ENCODE measurements at regions not wholly inside any gene's neighbourhood (a gene's known extent, or its start where the extent isn't known, plus 50 kb on each side); places are given as distances from the start of the nearest gene placed in this dataset.
"Not testable (repeated sequence)": the region's sequence is repeated elsewhere in the genome, so short reads cannot be mapped to it uniquely, and the experiment has no call there.

- peak; percentile 3 to 5 for DNase-seq (ENCODE audit: low read depth in 2 of 2)
- H3K4me3 ChIP-seq (replicated peaks in 1 of 2; ENCODE audit: low read depth in 2 of 2, low read length in 2 of 2): no peak overlapping the region
- TF ChIP-seq, protein P1, sequence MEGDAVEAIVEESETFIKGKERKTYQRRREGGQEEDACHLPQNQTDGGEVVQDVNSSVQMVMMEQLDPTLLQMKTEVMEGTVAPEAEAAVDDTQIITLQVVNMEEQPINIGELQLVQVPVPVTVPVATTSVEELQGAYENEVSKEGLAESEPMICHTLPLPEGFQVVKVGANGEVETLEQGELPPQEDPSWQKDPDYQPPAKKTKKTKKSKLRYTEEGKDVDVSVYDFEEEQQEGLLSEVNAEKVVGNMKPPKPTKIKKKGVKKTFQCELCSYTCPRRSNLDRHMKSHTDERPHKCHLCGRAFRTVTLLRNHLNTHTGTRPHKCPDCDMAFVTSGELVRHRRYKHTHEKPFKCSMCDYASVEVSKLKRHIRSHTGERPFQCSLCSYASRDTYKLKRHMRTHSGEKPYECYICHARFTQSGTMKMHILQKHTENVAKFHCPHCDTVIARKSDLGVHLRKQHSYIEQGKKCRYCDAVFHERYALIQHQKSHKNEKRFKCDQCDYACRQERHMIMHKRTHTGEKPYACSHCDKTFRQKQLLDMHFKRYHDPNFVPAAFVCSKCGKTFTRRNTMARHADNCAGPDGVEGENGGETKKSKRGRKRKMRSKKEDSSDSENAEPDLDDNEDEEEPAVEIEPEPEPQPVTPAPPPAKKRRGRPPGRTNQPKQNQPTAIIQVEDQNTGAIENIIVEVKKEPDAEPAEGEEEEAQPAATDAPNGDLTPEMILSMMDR (IDR thresholded peaks at IDR 0.05; ENCODE audit: low read depth, low read length): no peak
These were observed 293.3 kb downstream of the ZIC1 start for GRCh38 chr3:147702509-147702908.

DNA sequence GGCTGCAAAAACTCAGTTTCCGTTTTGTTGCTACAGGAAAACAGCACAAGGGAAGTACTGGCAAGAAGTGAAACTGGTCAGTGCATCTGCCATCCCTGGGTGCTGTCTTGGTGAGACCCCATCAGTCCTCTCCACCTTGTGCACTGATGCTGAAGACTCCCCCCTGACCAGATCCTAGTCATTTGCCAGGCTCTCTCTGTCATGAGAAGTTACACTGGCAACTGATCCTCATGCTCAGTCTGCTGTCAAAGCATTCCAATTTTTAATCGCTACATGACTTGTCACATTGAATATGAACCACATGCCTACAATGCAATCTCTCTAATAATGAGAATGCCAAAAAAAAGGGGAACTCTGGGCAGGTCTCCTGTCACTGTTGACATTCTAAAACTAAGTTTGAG lies 296.5 kb downstream of the ZIC1 start:
- TF ChIP-seq, protein P1 (IDR thresholded peaks at IDR 0.05; ENCODE audit: low read depth, low read length): no peak
- H3K4me3 ChIP-seq (replicated peaks in 1 of 2; ENCODE audit: low read depth in 2 of 2, low read length in 2 of 2): no peak overlapping the region
- DNase-seq (ENCODE audit: low read depth in 2 of 2): no peak

GRCh38 chr3:147710753-147711152 lies 301.6 kb downstream of the ZIC1 start:
- not testable (repeated sequence) for H3K4me3 ChIP-seq (replicated peaks in 1 of 2; ENCODE audit: low read depth in 2 of 2, low read length in 2 of 2); DNase-seq (ENCODE audit: low read depth in 2 of 2)

DNA sequence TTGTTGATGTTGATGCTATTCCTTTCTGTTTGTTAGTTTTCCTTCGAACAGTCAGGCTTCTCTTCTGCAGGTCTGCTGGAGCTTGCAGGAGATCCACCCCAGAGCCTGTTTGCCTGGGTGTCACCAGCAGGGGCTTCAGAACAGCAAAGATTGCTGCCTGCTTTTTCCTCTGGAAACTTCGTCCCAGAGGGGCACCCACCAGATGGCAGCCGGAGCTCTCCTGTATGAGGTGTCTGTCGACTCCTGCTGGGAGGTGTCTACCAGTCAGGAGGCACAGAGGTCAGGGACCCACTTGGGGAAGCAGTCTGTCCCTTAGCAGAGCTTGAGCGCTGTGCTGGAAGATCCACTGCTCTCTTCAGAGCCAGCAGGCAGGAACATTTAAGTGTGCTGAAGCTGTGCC lies 303.2 kb downstream of the ZIC1 start:
- no peak overlapping the region for H3K4me3 ChIP-seq (replicated peaks in 1 of 2; ENCODE audit: low read depth in 2 of 2, low read length in 2 of 2)
- TF ChIP-seq, protein P1 (IDR thresholded peaks at IDR 0.05; ENCODE audit: low read depth, low read length): no peak
- DNase-seq (ENCODE audit: low read depth in 2 of 2): no peak

GRCh38 chr3:147712758-147713157 lies 303.6 kb downstream of the ZIC1 start:
- not testable (repeated sequence) for DNase-seq (ENCODE audit: low read depth in 2 of 2); H3K4me3 ChIP-seq (replicated peaks in 1 of 2; ENCODE audit: low read depth in 2 of 2, low read length in 2 of 2)

DNA sequence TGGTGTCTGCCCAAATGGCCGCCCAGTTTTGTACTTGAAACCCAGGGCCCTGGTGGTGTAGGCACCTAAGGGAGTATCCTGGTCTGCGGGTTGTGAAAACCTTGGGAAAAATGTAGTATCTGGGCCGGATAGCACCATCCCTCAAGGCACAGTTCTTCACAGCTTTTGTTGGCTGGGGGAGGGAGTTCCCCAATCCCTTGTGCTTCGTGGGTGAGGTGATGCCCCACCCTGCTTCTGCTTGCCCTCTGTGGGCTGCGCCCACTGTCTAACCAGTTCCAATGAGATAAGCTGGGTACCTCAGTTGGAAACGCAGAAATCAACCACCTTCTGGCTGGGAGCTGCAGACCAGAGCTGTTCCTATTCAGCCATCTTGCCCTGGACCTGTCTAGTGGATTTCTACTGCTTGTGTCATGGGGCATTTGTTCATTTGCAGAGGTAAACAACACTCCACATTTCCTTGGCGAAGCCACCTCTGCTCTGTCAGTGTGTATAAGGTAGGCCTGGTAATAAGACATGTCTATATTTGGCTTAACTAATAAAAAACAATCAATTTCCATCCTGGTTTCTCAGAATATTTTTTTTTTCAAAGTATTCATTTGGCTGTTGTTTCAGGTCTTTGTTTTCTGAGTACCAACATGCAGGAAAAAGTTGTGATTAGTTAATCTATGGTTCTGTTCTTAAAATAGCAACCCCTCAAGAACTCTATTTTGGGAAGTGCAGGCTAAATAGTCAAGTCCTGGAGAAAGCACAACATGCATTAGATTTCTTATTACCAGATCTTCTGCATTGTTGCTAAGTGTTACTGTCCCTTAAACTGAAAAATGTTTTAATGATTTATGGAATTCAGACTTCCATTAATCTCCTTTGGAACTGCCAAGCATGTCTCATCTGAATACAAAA lies 304.3 kb downstream of the ZIC1 start:
- TF ChIP-seq, protein P1 (IDR thresholded peaks at IDR 0.05; ENCODE audit: low read depth, low read length): no peak

DNA sequence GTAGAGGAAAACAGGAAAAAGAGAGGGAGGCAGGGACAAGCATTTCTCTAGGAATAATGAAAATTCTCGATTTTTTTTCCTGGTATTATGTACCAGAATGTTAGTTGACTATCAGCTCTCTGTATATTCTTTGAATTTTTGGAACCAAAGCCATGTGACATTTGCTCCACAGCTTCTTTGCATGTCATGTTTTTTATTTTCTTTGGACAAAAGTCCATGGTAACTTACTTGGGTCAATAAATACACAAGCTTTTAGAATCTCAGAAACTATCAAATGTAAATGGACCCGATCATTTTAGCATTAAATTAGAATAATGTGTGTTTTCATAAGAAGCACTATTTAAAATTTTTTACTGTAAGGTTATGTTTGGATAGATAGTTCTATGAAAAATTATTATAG lies 320.5 kb downstream of the ZIC1 start:
- TF ChIP-seq, protein P1 (IDR thresholded peaks at IDR 0.05; ENCODE audit: low read depth, low read length): no peak
- no peak for DNase-seq (ENCODE audit: low read depth in 2 of 2)
- no peak overlapping the region for H3K4me3 ChIP-seq (replicated peaks in 1 of 2; ENCODE audit: low read depth in 2 of 2, low read length in 2 of 2)

More for the DNA sequence above, 304.3 kb downstream of the ZIC1 start:
- no peak overlapping the region for H3K4me3 ChIP-seq (replicated peaks in 1 of 2; ENCODE audit: low read depth in 2 of 2, low read length in 2 of 2)
- no peak for DNase-seq (ENCODE audit: low read depth in 2 of 2)

GRCh38 chr3:147730284-147730683 lies 321.1 kb downstream of the ZIC1 start:
- no peak overlapping the region for H3K4me3 ChIP-seq (replicated peaks in 1 of 2; ENCODE audit: low read depth in 2 of 2, low read length in 2 of 2)
- TF ChIP-seq, protein P1 (IDR thresholded peaks at IDR 0.05; ENCODE audit: low read depth, low read length): no peak
- no peak for DNase-seq (ENCODE audit: low read depth in 2 of 2)
